ENCODE measurements at regions not wholly inside any gene's neighbourhood (a gene's known extent, or its start where the extent isn't known, plus 50 kb on each side); places are given as distances from the start of the nearest gene placed in this dataset.

DNA sequence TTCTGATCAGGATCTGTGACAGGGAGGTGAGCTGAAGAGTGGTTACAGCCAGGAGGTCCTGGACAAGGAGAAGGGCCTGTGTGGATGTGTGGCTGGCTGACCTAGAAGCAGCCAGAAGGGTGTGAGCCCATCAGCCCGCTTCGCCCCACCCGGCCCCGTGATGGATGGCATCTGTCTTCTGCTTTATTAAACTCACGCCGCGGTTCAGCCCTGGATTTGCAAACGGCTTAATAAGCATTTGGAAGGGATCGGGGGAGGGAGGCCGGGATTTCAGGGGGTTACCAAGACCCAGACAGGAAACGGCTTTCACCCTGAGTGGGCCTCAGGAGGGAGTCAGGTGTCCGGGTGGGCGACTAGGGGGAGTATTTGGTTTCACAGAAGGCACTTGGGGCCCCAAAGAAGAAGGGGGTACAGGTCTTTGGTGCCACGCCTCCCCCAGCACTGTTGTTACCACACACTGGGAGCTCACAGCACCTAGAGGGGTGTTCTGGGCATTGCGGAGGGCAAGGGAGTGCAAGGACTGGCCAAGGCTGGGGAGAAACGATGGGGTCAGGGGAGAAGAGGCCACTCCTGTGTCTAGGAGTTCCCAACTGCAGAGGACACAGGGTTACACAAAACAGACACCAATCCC is 53.8 kb upstream of the FOXP4 start:
- H3K36me3 ChIP-seq (ENCODE audit: control insufficient read depth, insufficient read depth, low read length), result no peaks in the 10 kb centered on the region
- no peaks in the 10 kb centered on the region for H3K9me3 ChIP-seq (ENCODE audit: control insufficient read depth, low read length)
- no peak overlapping the region for H2AFZ ChIP-seq
- no peaks in the 10 kb centered on the region for H3K79me2 ChIP-seq
- H3K4me3 ChIP-seq (ENCODE audit: low read depth, low read length), result no peak overlapping the region
- H3K27ac ChIP-seq, result no peak overlapping the region
- no peak overlapping the region for H3K9ac ChIP-seq
- no peaks in the 10 kb centered on the region for H3K4me1 ChIP-seq
- TF ChIP-seq, protein P1, sequence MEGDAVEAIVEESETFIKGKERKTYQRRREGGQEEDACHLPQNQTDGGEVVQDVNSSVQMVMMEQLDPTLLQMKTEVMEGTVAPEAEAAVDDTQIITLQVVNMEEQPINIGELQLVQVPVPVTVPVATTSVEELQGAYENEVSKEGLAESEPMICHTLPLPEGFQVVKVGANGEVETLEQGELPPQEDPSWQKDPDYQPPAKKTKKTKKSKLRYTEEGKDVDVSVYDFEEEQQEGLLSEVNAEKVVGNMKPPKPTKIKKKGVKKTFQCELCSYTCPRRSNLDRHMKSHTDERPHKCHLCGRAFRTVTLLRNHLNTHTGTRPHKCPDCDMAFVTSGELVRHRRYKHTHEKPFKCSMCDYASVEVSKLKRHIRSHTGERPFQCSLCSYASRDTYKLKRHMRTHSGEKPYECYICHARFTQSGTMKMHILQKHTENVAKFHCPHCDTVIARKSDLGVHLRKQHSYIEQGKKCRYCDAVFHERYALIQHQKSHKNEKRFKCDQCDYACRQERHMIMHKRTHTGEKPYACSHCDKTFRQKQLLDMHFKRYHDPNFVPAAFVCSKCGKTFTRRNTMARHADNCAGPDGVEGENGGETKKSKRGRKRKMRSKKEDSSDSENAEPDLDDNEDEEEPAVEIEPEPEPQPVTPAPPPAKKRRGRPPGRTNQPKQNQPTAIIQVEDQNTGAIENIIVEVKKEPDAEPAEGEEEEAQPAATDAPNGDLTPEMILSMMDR (IDR thresholded peaks at IDR 0.05), result no peak
- H3K27me3 ChIP-seq (ENCODE audit: control insufficient read depth, insufficient read depth, low read length), result no peaks in the 10 kb centered on the region
- no peak overlapping the region for H3K4me2 ChIP-seq (ENCODE audit: low read length)

GRCh38 chr6:41494212-41495110 is 51.7 kb upstream of the FOXP4 start:
- TF ChIP-seq, protein P1 (IDR thresholded peaks at IDR 0.05), result no peak
- Histone ChIP-seq H3K4me3 (ENCODE audit: low read depth, low read length) (no peak overlapping the region), H3K27ac (no peak overlapping the region), H3K36me3 (ENCODE audit: control insufficient read depth, insufficient read depth, low read length) (no peaks in the 10 kb centered on the region), H3K9me3 (ENCODE audit: control insufficient read depth, low read length) (no peaks in the 10 kb centered on the region), H2AFZ (no peak overlapping the region), H3K27me3 (ENCODE audit: control insufficient read depth, insufficient read depth, low read length) (no peaks in the 10 kb centered on the region), H3K4me1 (no peaks in the 10 kb centered on the region), H3K4me2 (ENCODE audit: low read length) (no peak overlapping the region), H3K9ac (no peak overlapping the region), H3K79me2 (no peaks in the 10 kb centered on the region)
